Hypothalamus (tissue), 51 donors: ENCODE measurements at regions not wholly inside any gene's neighbourhood (a gene's known extent, or its start where the extent isn't known, plus 50 kb on each side); places are given as distances from the start of the nearest gene placed in this dataset.

Experiments used
- DNase-seq, 51 donors: peaks; one replicate each; lab custom pipeline; 2025; lab: John Stamatoyannopoulos, UW

GRCh38 chr9:99282406-99282805 lies 60.3 kb downstream of the SEC61B start:
- no peak for DNase-seq

- no peak for DNase-seq
Observed at GRCh38 chr9:99285965-99286364, 63.9 kb downstream of the SEC61B start.

GRCh38 chr9:99286536-99286935 lies 64.5 kb downstream of the SEC61B start:
- no peak for DNase-seq

- DNase-seq = no peak
Observed at GRCh38 chr9:99287641-99288040, 65.6 kb downstream of the SEC61B start.

GRCh38 chr9:99288830-99289229 lies 66.7 kb downstream of the SEC61B start:
- no peak for DNase-seq

GRCh38 chr9:99294850-99295461 lies 72.9 kb downstream of the SEC61B start:
- no peak for DNase-seq

GRCh38 chr9:99296291-99296951 lies 74.3 kb downstream of the SEC61B start:
- DNase-seq = peak in 13 of 51 donors; percentile 3 to 32 (median 16)

GRCh38 chr9:99298614-99299013 lies 76.5 kb downstream of the SEC61B start:
- DNase-seq = no peak

- DNase-seq = peak in 2 of 51 donors; percentile 11 to 21
Observed at GRCh38 chr9:99299211-99300102, 77.4 kb downstream of the SEC61B start.

GRCh38 chr9:99300103-99300439 lies 78.0 kb downstream of the SEC61B start:
- DNase-seq = no peak

- no peak for DNase-seq
Observed at GRCh38 chr9:99300603-99301002, 78.5 kb downstream of the SEC61B start.

GRCh38 chr9:99303177-99303576 lies 81.1 kb downstream of the SEC61B start:
- DNase-seq = no peak

GRCh38 chr9:99305124-99305523 lies 83.0 kb downstream of the SEC61B start:
- DNase-seq = no peak

- DNase-seq = no peak
Observed at GRCh38 chr9:99305820-99306811, 84.0 kb downstream of the SEC61B start.

GRCh38 chr9:99307851-99308250 lies 85.8 kb downstream of the SEC61B start:
- DNase-seq = no peak

- no peak for DNase-seq
Observed at GRCh38 chr9:99309141-99309939, 87.3 kb downstream of the SEC61B start.

- DNase-seq = no peak
Observed at GRCh38 chr9:99312736-99313135, 90.7 kb downstream of the SEC61B start.

- DNase-seq = no peak
Observed at GRCh38 chr9:99319048-99319447, 97.0 kb downstream of the SEC61B start.

GRCh38 chr9:99322299-99322698 lies 100.2 kb downstream of the SEC61B start:
- DNase-seq = no peak
